SK-N-SH treated with all-trans-retinoic acid at 6 μM for 48 hours (cell line): ENCODE measurements at regions not wholly inside any gene's neighbourhood (a gene's known extent, or its start where the extent isn't known, plus 50 kb on each side); places are given as distances from the start of the nearest gene placed in this dataset.

Experiments used
- ATAC-seq: fragments of 200-7000 bp; cut with Tn5 transposase; 3 replicates; pipeline ENCODE4 v1.9.1; 2020; ENCODE audit warnings: mild to moderate bottlenecking, moderate library complexity
- ARNTL ChIP-seq: fragments of 450-650 bp; formaldehyde crosslinking; IDR thresholded peaks from 2 replicates; pipeline ENCODE4 v1.5.0; 2020; ENCODE audit warnings: low read depth, mild to moderate bottlenecking, moderate library complexity, borderline replicate concordance
- BACH2 ChIP-seq: fragments of 250-450 bp; sonication (Bioruptor Pico); IDR thresholded peaks from 2 replicates; pipeline ENCODE4 v1.9.0; 2021; ENCODE audit warnings: mild to moderate bottlenecking, borderline replicate concordance
- CREB5 ChIP-seq: fragments of 250-450 bp; sonication (Bioruptor Pico); IDR thresholded peaks from 2 replicates; pipeline ENCODE4 v1.5.1; 2020; ENCODE audit warnings: low read depth, mild to moderate bottlenecking, moderate library complexity
- CSDC2 ChIP-seq: fragments of 250-450 bp; sonication (Bioruptor Pico); IDR thresholded peaks from 2 replicates; pipeline ENCODE4 v1.5.0; 2020; ENCODE audit warnings: mild to moderate bottlenecking, moderate library complexity
- CSRNP3 ChIP-seq: fragments of 250-450 bp; sonication (Bioruptor Pico); IDR thresholded peaks from 2 replicates; pipeline ENCODE4 v1.5.1; 2021; ENCODE audit warnings: mild to moderate bottlenecking, moderate library complexity
- ESRRG ChIP-seq: fragments of 250-450 bp; sonication (Bioruptor Pico); IDR thresholded peaks from 2 replicates; pipeline ENCODE4 v1.6.1; 2021; ENCODE audit warnings: mild to moderate bottlenecking
- GLIS3 ChIP-seq: fragments of 250-450 bp; sonication (Bioruptor Pico); IDR thresholded peaks from 2 replicates; pipeline ENCODE4 v1.5.0; 2020; ENCODE audit warnings: mild to moderate bottlenecking, moderate library complexity
- OSR1 ChIP-seq: fragments of 250-450 bp; sonication (Bioruptor Pico); IDR thresholded peaks from 2 replicates; pipeline ENCODE4 v1.8.0; 2022; ENCODE audit warnings: moderate library complexity, mild to moderate bottlenecking, inconsistent platforms
- PATZ1 ChIP-seq: fragments of 250-450 bp; sonication (Bioruptor Pico); IDR thresholded peaks from 2 replicates; pipeline ENCODE4 v1.8.0; 2020; ENCODE audit warnings: mild to moderate bottlenecking, moderate library complexity, borderline replicate concordance
- POU6F1 ChIP-seq: fragments of 250-450 bp; sonication (Bioruptor Pico); IDR thresholded peaks from 2 replicates; pipeline ENCODE4 v1.8.0; 2021; ENCODE audit warnings: low read depth, mild to moderate bottlenecking, moderate library complexity, borderline replicate concordance
- PPARA ChIP-seq: fragments of 250-450 bp; sonication (Bioruptor Pico); IDR thresholded peaks from 2 replicates; pipeline ENCODE4 v1.5.0; 2020; ENCODE audit warnings: mild to moderate bottlenecking, borderline replicate concordance
- RARB ChIP-seq: fragments of 250-450 bp; sonication (Bioruptor Pico); IDR thresholded peaks from 2 replicates; pipeline ENCODE4 v1.8.0; 2021; ENCODE audit warnings: mild to moderate bottlenecking, moderate library complexity
- TCF4 ChIP-seq: fragments of 250-450 bp; sonication (Bioruptor Pico); IDR thresholded peaks from 2 replicates; pipeline ENCODE4 v1.8.0; 2021; ENCODE audit warnings: mild to moderate bottlenecking, moderate library complexity, borderline replicate concordance
- TSHZ2 ChIP-seq: fragments of 250-450 bp; sonication (Bioruptor Pico); IDR thresholded peaks from 2 replicates; pipeline ENCODE4 v1.5.0; 2020; ENCODE audit warnings: mild to moderate bottlenecking, moderate library complexity
- ZFP30 ChIP-seq: fragments of 450-650 bp; formaldehyde crosslinking; IDR thresholded peaks from 2 replicates; pipeline ENCODE4 v1.5.0; 2022; ENCODE audit warnings: mild to moderate bottlenecking, moderate library complexity
- ZNF70 ChIP-seq: fragments of 450-650 bp; formaldehyde crosslinking; IDR thresholded peaks from 2 replicates; pipeline ENCODE4 v1.5.0; 2020; ENCODE audit warnings: mild to moderate bottlenecking, moderate library complexity

- no peak for TF ChIP-seq CSRNP3 (CRISPR knock-in tag)
- no peak for TF ChIP-seq OSR1 (CRISPR knock-in tag)
- ATAC-seq, result no peak
Observed at GRCh38 chr7:46224363-46224762, 303.3 kb upstream of the IGFBP3 start.

GRCh38 chr7:46220066-46220630 lies 299.1 kb upstream of the IGFBP3 start:
- ATAC-seq, result no peak; the same call in 2 of the 3 replicates
- TF ChIP-seq PPARA (CRISPR knock-in tag) (no peak), BACH2 (CRISPR knock-in tag) (no peak), RARB (CRISPR knock-in tag) (no peak), CSRNP3 (CRISPR knock-in tag) (no peak), PATZ1 (CRISPR knock-in tag) (no peak), ZNF70 (CRISPR knock-in tag) (no peak), CREB5 (CRISPR knock-in tag) (no peak), CSDC2 (CRISPR knock-in tag) (no peak), ZFP30 (no peak), TSHZ2 (CRISPR knock-in tag) (no peak)

GRCh38 chr7:46218461-46219200 lies 297.6 kb upstream of the IGFBP3 start:
- TF ChIP-seq PPARA (CRISPR knock-in tag) (no peak), CSDC2 (CRISPR knock-in tag) (no peak), GLIS3 (CRISPR knock-in tag) (no peak), CSRNP3 (CRISPR knock-in tag) (no peak), ARNTL (no peak), ZFP30 (no peak), TCF4 (CRISPR knock-in tag) (no peak)
- no peak for ATAC-seq

GRCh38 chr7:46215987-46216567 lies 295.0 kb upstream of the IGFBP3 start:
- no peak for ATAC-seq
- TF ChIP-seq POU6F1 (CRISPR knock-in tag), result no peak
- no peak for TF ChIP-seq ESRRG (CRISPR knock-in tag)
- no peak for TF ChIP-seq CSRNP3 (CRISPR knock-in tag)
- TF ChIP-seq PATZ1 (CRISPR knock-in tag), result no peak
- no peak for TF ChIP-seq BACH2 (CRISPR knock-in tag)
